Epithelial cell of esophagus (primary cell): ENCODE measurements at regions not wholly inside any gene's neighbourhood (a gene's known extent, or its start where the extent isn't known, plus 50 kb on each side); places are given as distances from the start of the nearest gene placed in this dataset.

ENCODE experiments used
- DNase-seq: peaks from one replicate; pipeline ENCODE4 v3.0.0; 2010; ENCODE audit warnings: low read depth
- H3K4me3 ChIP-seq: 2 replicates; pipeline ENCODE4 v1.5.1; 2011; ENCODE audit warnings: mild to moderate bottlenecking, low read length, control low read depth
- CTCF ChIP-seq: IDR thresholded peaks from 2 replicates; pipeline ENCODE4 v1.5.1; 2011; ENCODE audit warnings: low read depth, mild to moderate bottlenecking, low read length, control low read depth, inconsistent platforms; ENCODE audit not compliant: insufficient read depth; ENCODE audit errors: missing control alignments

- no peak for DNase-seq
- no peak overlapping the region for H3K4me3 ChIP-seq
- no peak for TF ChIP-seq CTCF
These were observed 1077.0 kb downstream of the LRFN5 start for GRCh38 chr14:42683707-42684106.

- DNase-seq = no peak
- no peak overlapping the region for H3K4me3 ChIP-seq
- TF ChIP-seq CTCF = no peak
These were observed 1070.0 kb downstream of the LRFN5 start for GRCh38 chr14:42676636-42677035.

- no peak for TF ChIP-seq CTCF
- no peak for DNase-seq
- H3K4me3 ChIP-seq = no peak overlapping the region
These were observed 1067.3 kb downstream of the LRFN5 start for GRCh38 chr14:42673963-42674362.

- TF ChIP-seq CTCF = no peak
- no peak for DNase-seq
- H3K4me3 ChIP-seq = no peak overlapping the region
These were observed 1065.0 kb downstream of the LRFN5 start for GRCh38 chr14:42671636-42672035.

- no peak for TF ChIP-seq CTCF
- peak; percentile 20 for DNase-seq
- no peak overlapping the region for H3K4me3 ChIP-seq
These were observed 1058.4 kb downstream of the LRFN5 start for GRCh38 chr14:42665083-42665482.

- no peak for DNase-seq
- no peak overlapping the region for H3K4me3 ChIP-seq
- TF ChIP-seq CTCF = no peak
These were observed 1057.5 kb downstream of the LRFN5 start for GRCh38 chr14:42664190-42664589.

GRCh38 chr14:42654707-42655106, 1048.0 kb downstream of the LRFN5 start:
- TF ChIP-seq CTCF = no peak
- no peak overlapping the region for H3K4me3 ChIP-seq
- DNase-seq = no peak
